ENCODE measurements at regions not wholly inside any gene's neighbourhood (a gene's known extent, or its start where the extent isn't known, plus 50 kb on each side); places are given as distances from the start of the nearest gene placed in this dataset.

- no peak for DNase-seq (ENCODE audit: low spot score, unreplicated experiment)
- Mint-ChIP-seq H3K27ac (no peak overlapping the region), H3K36me3 (ENCODE audit: insufficient read depth) (no peaks in the 10 kb centered on the region), H3K27me3 (peaks cover 43% of the 10 kb centered on the region), H3K4me1 (ENCODE audit: low read depth) (no peaks in the 10 kb centered on the region), H3K4me3 (ENCODE audit: low read depth) (no peak overlapping the region), H3K9me3 (ENCODE audit: low read depth) (peaks cover 3% of the 10 kb centered on the region)
- TF ChIP-seq, protein P1, sequence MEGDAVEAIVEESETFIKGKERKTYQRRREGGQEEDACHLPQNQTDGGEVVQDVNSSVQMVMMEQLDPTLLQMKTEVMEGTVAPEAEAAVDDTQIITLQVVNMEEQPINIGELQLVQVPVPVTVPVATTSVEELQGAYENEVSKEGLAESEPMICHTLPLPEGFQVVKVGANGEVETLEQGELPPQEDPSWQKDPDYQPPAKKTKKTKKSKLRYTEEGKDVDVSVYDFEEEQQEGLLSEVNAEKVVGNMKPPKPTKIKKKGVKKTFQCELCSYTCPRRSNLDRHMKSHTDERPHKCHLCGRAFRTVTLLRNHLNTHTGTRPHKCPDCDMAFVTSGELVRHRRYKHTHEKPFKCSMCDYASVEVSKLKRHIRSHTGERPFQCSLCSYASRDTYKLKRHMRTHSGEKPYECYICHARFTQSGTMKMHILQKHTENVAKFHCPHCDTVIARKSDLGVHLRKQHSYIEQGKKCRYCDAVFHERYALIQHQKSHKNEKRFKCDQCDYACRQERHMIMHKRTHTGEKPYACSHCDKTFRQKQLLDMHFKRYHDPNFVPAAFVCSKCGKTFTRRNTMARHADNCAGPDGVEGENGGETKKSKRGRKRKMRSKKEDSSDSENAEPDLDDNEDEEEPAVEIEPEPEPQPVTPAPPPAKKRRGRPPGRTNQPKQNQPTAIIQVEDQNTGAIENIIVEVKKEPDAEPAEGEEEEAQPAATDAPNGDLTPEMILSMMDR (IDR thresholded peaks at IDR 0.05; ENCODE audit: unreplicated experiment): no peak
Observed at GRCh38 chr16:86704516-86704915, 126.2 kb downstream of the FOXL1 start.

DNA sequence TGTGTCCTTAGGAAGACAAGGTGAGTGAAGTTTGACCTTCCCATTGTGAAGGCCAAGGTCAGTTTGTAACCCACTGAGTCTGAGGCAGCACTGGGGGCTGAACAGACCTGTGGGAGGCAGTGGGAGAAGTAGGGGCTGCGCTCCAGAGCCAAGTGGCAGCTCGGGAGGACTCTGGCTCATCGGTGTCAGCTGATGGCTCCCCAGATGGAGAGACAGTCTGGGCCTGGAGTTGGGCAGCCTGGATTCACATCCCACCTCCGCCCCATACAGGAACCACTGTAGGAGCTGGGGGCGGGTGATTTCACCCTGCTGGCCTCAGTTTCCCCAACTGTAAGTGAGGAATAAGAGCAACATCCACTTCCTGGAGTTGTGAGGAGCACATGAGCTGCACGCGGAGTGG is 128.4 kb downstream of the FOXL1 start:
- no peak for DNase-seq (ENCODE audit: low spot score, unreplicated experiment)
- Mint-ChIP-seq H3K36me3 (ENCODE audit: insufficient read depth) (no peaks in the 10 kb centered on the region), H3K27ac (no peak overlapping the region), H3K27me3 (peaks cover 58% of the 10 kb centered on the region), H3K9me3 (ENCODE audit: low read depth) (peaks cover 3% of the 10 kb centered on the region), H3K4me1 (ENCODE audit: low read depth) (no peaks in the 10 kb centered on the region), H3K4me3 (ENCODE audit: low read depth) (no peak overlapping the region)
- TF ChIP-seq, protein P1 (IDR thresholded peaks at IDR 0.05; ENCODE audit: unreplicated experiment): no peak

DNA sequence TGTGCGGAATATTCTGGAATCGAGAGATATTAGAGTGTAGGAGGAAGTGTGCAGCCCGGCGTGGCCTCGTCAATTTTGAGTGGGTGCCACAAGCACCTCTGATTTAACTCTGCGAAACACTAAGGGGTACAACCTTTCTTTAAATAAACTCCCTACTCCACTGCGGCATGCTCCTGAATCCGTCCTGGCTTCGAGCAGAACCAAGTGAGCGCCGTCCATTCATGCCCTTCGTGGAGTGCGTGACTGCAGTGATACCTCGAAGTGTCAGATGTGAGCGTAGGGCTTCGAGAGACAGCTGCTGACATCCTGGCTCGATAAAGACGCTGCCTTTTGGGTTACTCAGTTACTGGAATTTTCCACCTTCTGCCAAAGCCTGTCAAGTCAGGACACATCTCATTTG is 128.8 kb downstream of the FOXL1 start:
- H3K27ac Mint-ChIP-seq: no peak overlapping the region
- H3K9me3 Mint-ChIP-seq (ENCODE audit: low read depth): peaks cover 3% of the 10 kb centered on the region
- H3K4me3 Mint-ChIP-seq (ENCODE audit: low read depth): no peak overlapping the region
- H3K36me3 Mint-ChIP-seq (ENCODE audit: insufficient read depth): no peaks in the 10 kb centered on the region
- no peaks in the 10 kb centered on the region for H3K4me1 Mint-ChIP-seq (ENCODE audit: low read depth)
- H3K27me3 Mint-ChIP-seq: peaks cover 62% of the 10 kb centered on the region
- TF ChIP-seq, protein P1 (IDR thresholded peaks at IDR 0.05; ENCODE audit: unreplicated experiment): no peak
- DNase-seq (ENCODE audit: low spot score, unreplicated experiment): no peak

GRCh38 chr16:86707581-86707980 is 129.2 kb downstream of the FOXL1 start:
- TF ChIP-seq, protein P1 (IDR thresholded peaks at IDR 0.05; ENCODE audit: unreplicated experiment): no peak
- no peak overlapping the region for H3K27ac Mint-ChIP-seq
- H3K36me3 Mint-ChIP-seq (ENCODE audit: insufficient read depth): no peaks in the 10 kb centered on the region
- H3K4me3 Mint-ChIP-seq (ENCODE audit: low read depth): no peak overlapping the region
- H3K27me3 Mint-ChIP-seq: peaks cover 66% of the 10 kb centered on the region
- H3K4me1 Mint-ChIP-seq (ENCODE audit: low read depth): no peaks in the 10 kb centered on the region
- peaks cover 3% of the 10 kb centered on the region for H3K9me3 Mint-ChIP-seq (ENCODE audit: low read depth)
- no peak for DNase-seq (ENCODE audit: low spot score, unreplicated experiment)

GRCh38 chr16:86708431-86708830 is 130.1 kb downstream of the FOXL1 start:
- TF ChIP-seq, protein P1 (IDR thresholded peaks at IDR 0.05; ENCODE audit: unreplicated experiment): no peak

More at GRCh38 chr16:86708431-86708830, 130.1 kb downstream of the FOXL1 start:
- no peak for DNase-seq (ENCODE audit: low spot score, unreplicated experiment)
- H3K9me3 Mint-ChIP-seq (ENCODE audit: low read depth): peaks cover 3% of the 10 kb centered on the region
- no peak overlapping the region for H3K4me3 Mint-ChIP-seq (ENCODE audit: low read depth)
- H3K36me3 Mint-ChIP-seq (ENCODE audit: insufficient read depth): no peaks in the 10 kb centered on the region
- no peaks in the 10 kb centered on the region for H3K4me1 Mint-ChIP-seq (ENCODE audit: low read depth)
- H3K27ac Mint-ChIP-seq: no peak overlapping the region
- peaks cover 67% of the 10 kb centered on the region for H3K27me3 Mint-ChIP-seq
